ENCODE measurements at regions not wholly inside any gene's neighbourhood (a gene's known extent, or its start where the extent isn't known, plus 50 kb on each side); places are given as distances from the start of the nearest gene placed in this dataset.

- TF ChIP-seq POLR2A (IDR thresholded peaks at IDR 0.05; ENCODE audit: low read depth, low read length) = no peak
- no peak for TF ChIP-seq MYB (IDR thresholded peaks at IDR 0.05; ENCODE audit: borderline replicate concordance, low read depth, low read length)
- TF ChIP-seq NKRF (conservative IDR thresholded peaks at IDR 0.05) = no peak
- no peak for TF ChIP-seq RAD21 (IDR thresholded peaks at IDR 0.05; ENCODE audit: insufficient read depth, low read depth, low read length)
- no peak for TF ChIP-seq EZH2 (IDR thresholded peaks at IDR 0.05; ENCODE audit: borderline replicate concordance, control insufficient read depth, low read depth, low read length)
- no peak for TF ChIP-seq FOXM1 (IDR thresholded peaks at IDR 0.05; ENCODE audit: low read depth, low read length)
- TF ChIP-seq HCFC1 (IDR thresholded peaks at IDR 0.05; ENCODE audit: low read length) = no peak
- TF ChIP-seq, protein P1, sequence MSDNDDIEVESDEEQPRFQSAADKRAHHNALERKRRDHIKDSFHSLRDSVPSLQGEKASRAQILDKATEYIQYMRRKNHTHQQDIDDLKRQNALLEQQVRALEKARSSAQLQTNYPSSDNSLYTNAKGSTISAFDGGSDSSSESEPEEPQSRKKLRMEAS (IDR thresholded peaks at IDR 0.05; ENCODE audit: low read depth, low read length) = no peak
- TF ChIP-seq, protein P2, sequence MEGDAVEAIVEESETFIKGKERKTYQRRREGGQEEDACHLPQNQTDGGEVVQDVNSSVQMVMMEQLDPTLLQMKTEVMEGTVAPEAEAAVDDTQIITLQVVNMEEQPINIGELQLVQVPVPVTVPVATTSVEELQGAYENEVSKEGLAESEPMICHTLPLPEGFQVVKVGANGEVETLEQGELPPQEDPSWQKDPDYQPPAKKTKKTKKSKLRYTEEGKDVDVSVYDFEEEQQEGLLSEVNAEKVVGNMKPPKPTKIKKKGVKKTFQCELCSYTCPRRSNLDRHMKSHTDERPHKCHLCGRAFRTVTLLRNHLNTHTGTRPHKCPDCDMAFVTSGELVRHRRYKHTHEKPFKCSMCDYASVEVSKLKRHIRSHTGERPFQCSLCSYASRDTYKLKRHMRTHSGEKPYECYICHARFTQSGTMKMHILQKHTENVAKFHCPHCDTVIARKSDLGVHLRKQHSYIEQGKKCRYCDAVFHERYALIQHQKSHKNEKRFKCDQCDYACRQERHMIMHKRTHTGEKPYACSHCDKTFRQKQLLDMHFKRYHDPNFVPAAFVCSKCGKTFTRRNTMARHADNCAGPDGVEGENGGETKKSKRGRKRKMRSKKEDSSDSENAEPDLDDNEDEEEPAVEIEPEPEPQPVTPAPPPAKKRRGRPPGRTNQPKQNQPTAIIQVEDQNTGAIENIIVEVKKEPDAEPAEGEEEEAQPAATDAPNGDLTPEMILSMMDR (IDR thresholded peaks at IDR 0.05 in 2 of 3, conservative IDR thresholded peaks at IDR 0.05 in 1 of 3; ENCODE audit: control insufficient read depth in 2 of 3, extremely low read depth in 1 of 3, insufficient read depth in 1 of 3, low read depth in 3 of 3, low read length in 3 of 3) = no peak
- TF ChIP-seq, protein P3, sequence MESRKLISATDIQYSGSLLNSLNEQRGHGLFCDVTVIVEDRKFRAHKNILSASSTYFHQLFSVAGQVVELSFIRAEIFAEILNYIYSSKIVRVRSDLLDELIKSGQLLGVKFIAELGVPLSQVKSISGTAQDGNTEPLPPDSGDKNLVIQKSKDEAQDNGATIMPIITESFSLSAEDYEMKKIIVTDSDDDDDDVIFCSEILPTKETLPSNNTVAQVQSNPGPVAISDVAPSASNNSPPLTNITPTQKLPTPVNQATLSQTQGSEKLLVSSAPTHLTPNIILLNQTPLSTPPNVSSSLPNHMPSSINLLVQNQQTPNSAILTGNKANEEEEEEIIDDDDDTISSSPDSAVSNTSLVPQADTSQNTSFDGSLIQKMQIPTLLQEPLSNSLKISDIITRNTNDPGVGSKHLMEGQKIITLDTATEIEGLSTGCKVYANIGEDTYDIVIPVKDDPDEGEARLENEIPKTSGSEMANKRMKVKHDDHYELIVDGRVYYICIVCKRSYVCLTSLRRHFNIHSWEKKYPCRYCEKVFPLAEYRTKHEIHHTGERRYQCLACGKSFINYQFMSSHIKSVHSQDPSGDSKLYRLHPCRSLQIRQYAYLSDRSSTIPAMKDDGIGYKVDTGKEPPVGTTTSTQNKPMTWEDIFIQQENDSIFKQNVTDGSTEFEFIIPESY (IDR thresholded peaks at IDR 0.05) = no peak
- TF ChIP-seq SMC3 (IDR thresholded peaks at IDR 0.05; ENCODE audit: borderline replicate concordance, low read length) = no peak
These were observed 135.2 kb downstream of the SUCLG1 start for GRCh38 chr2:84323890-84324289.
